KMS-11 (cell line): ENCODE measurements at regions not wholly inside any gene's neighbourhood (a gene's known extent, or its start where the extent isn't known, plus 50 kb on each side); places are given as distances from the start of the nearest gene placed in this dataset.

Source experiments
- H2AFZ ChIP-seq: fragments of 200-600 bp; sonication (generic); 2 replicates; pipeline ENCODE4 v1.6.1; 2016; ENCODE audit warnings: antibody characterized with exemption, mixed run types, low read depth
- H3K27ac ChIP-seq: fragments of 200-600 bp; sonication (generic); 2 replicates; pipeline ENCODE4 v1.6.1; 2016; ENCODE audit warnings: mild to moderate bottlenecking, mixed run types
- H3K27me3 ChIP-seq: fragments of 200-600 bp; sonication (generic); 2 replicates; pipeline ENCODE4 v1.6.1; 2017; ENCODE audit warnings: mild to moderate bottlenecking, low read depth, mixed run types, moderate library complexity; ENCODE audit not compliant: insufficient read depth
- H3K36me3 ChIP-seq: fragments of 200-600 bp; sonication (generic); 2 replicates; pipeline ENCODE4 v1.6.1; 2017; ENCODE audit warnings: mild to moderate bottlenecking, mixed run types; ENCODE audit not compliant: insufficient read depth
- H3K4me1 ChIP-seq: fragments of 200-600 bp; sonication (generic); 2 replicates; pipeline ENCODE4 v1.6.1; 2016; ENCODE audit warnings: mild to moderate bottlenecking, low read depth, mixed run types; ENCODE audit not compliant: poor library complexity, severe bottlenecking
- H3K4me2 ChIP-seq: fragments of 200-600 bp; sonication (generic); 2 replicates; pipeline ENCODE4 v1.7.0; 2016; ENCODE audit warnings: mild to moderate bottlenecking, mixed run types
- H3K4me3 ChIP-seq: fragments of 200-600 bp; sonication (generic); IDR thresholded peaks from 2 replicates; pipeline ENCODE4 v1.6.1; 2017; ENCODE audit warnings: low read depth, low read length, mixed read lengths; ENCODE audit not compliant: insufficient read depth
- H3K79me2 ChIP-seq: fragments of 200-600 bp; sonication (generic); 2 replicates; pipeline ENCODE4 v1.6.1; 2016; ENCODE audit warnings: low read depth, mixed run types; ENCODE audit not compliant: insufficient read depth
- H3K9ac ChIP-seq: fragments of 200-600 bp; sonication (generic); 2 replicates; pipeline ENCODE4 v1.6.1; 2016; ENCODE audit warnings: mild to moderate bottlenecking, mixed run types
- H4K20me1 ChIP-seq: fragments of 200-600 bp; sonication (generic); 2 replicates; pipeline ENCODE4 v1.6.1; 2016; ENCODE audit warnings: mild to moderate bottlenecking, mixed run types; ENCODE audit not compliant: insufficient read depth
- CTCF ChIP-seq: fragments of 200-600 bp; sonication (generic); conservative IDR thresholded peaks from 2 replicates; pipeline ENCODE4 v1.6.1; 2017; ENCODE audit warnings: low read depth, mild to moderate bottlenecking, antibody characterized with exemption, low read length, moderate library complexity, mixed read lengths

DNA sequence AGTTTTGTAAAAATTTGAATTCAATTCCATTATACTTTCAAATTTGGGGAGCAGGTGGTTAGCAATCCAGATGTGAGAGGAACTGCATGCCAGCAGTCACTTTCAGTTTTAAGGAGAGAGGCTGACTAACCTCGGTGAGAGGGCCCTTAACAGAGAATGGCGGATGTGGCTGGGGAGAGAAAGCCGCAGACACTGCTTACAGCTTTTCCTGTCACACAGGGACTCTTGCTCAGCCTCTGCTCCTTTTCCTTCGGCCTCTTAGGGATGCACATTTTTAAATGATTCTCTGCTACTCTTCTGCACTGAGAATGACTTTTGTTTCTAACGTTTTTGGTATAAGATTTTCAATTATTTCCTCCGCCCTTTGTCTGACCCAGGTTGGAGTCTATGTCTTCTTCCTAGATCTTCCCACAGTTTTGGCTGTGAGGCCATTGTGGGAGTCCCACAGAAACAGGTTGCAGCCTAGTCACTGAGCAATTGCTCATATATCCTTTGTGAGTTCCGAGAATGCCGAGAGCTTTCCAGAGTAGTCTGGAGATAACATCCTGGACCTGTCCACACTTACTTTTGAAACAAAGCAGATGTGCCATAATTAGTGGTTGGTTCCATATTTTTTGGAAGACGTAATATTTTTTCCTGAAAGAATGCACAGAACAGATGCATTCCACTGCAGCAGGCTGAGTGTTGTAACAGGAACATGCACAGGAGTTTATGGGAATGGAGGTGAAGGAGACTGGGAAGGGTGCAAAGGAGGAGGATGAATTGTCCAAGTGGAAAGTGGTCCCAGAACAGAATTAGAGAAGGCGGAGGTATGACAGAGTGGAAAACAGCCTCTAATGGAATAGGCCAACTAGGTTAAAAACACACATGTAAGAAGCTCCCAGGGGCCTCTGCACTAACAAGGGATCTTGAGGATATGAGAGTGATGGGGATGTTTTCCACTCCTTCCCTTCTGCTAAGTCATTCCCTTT, 168.0 kb upstream of the ZNF32 start:
- Histone ChIP-seq H3K27ac (no peak overlapping the region), H3K4me1 (no peaks in the 10 kb centered on the region), H3K9ac (no peak overlapping the region), H4K20me1 (no peaks in the 10 kb centered on the region), H3K4me2 (no peak overlapping the region), H3K27me3 (no peaks in the 10 kb centered on the region), H2AFZ (no peak overlapping the region), H3K4me3 (no peak overlapping the region), H3K36me3 (no peaks in the 10 kb centered on the region), H3K79me2 (no peaks in the 10 kb centered on the region)
- TF ChIP-seq CTCF: no peak

DNA sequence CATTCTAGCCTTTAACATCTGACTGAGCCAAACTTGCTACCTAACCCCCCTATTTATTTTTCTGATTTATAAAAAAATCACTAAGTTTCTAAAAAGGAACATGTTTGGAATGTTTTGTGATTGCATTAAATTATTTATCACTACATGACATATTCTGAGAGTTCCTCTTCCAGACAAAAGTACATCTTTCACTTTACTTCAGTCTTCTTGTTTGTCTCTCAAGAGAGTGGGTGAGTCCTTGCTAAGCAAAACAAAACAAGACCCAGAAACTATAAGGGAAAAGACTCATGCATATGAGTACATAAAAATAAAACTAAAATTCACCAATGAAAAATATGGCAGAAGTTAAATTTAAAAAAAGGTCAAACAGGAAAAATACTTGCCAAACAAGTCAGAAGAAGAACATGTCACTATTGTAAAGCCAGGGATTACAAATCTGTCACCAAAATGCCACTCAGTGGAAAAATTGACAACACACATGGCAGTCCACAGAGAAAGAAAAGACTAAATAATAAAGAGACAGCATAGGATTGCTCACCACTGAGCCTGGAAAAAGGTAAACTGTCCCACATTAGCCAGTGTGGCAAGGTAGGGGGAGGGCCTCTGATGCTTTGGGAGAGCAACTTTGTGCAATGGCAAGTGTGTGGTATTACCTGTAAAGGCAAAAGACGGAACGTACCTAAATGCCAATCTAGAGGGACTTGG, 166.7 kb upstream of the ZNF32 start:
- Histone ChIP-seq H4K20me1 (no peaks in the 10 kb centered on the region), H3K4me2 (no peak overlapping the region), H3K4me1 (no peaks in the 10 kb centered on the region), H3K4me3 (no peak overlapping the region), H3K36me3 (no peaks in the 10 kb centered on the region), H3K9ac (no peak overlapping the region), H3K27me3 (no peaks in the 10 kb centered on the region), H3K27ac (no peak overlapping the region), H3K79me2 (no peaks in the 10 kb centered on the region), H2AFZ (no peak overlapping the region)
- no peak for TF ChIP-seq CTCF

- Histone ChIP-seq H3K27me3 (no peaks in the 10 kb centered on the region), H3K9ac (no peak overlapping the region), H4K20me1 (no peaks in the 10 kb centered on the region), H2AFZ (no peak overlapping the region), H3K4me1 (no peaks in the 10 kb centered on the region), H3K4me3 (no peak overlapping the region), H3K79me2 (no peaks in the 10 kb centered on the region), H3K4me2 (no peak overlapping the region), H3K27ac (no peak overlapping the region), H3K36me3 (no peaks in the 10 kb centered on the region)
- TF ChIP-seq CTCF: no peak
Measured at GRCh38 chr10:43814663-43815062, 166.0 kb upstream of the ZNF32 start.

DNA sequence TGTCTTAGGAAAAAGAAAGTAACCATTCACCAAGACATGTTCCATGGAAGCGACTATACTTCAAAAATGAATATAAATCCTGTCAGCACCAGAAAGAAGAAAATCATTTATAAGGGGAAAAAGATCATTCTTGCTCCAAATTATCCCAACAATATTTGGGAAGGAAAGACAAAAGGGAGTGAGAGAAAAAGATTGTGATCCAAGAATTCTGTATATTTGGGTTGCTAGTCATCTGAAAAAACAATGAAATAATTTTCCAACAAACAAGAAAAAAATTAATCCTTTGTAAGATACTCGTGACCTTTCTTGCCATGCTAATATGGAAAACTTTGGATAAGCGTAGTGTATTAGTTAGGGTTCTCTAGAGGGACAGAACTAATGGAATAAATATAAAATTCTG, 163.2 kb upstream of the ZNF32 start:
- Histone ChIP-seq H3K4me2 (no peak overlapping the region), H3K27ac (no peak overlapping the region), H2AFZ (no peak overlapping the region), H3K4me1 (no peaks in the 10 kb centered on the region), H4K20me1 (no peaks in the 10 kb centered on the region), H3K27me3 (no peaks in the 10 kb centered on the region), H3K9ac (no peak overlapping the region), H3K4me3 (no peak overlapping the region), H3K79me2 (no peaks in the 10 kb centered on the region), H3K36me3 (no peaks in the 10 kb centered on the region)
- no peak for TF ChIP-seq CTCF
